NCI-H2196 treated with DMSO at 0.1 percent for 48 hours (cell line): ENCODE measurements at regions not wholly inside any gene's neighbourhood (a gene's known extent, or its start where the extent isn't known, plus 50 kb on each side); places are given as distances from the start of the nearest gene placed in this dataset.

Source experiments
- DNase-seq: peaks from one replicate; lab custom pipeline; 2025; ENCODE audit not compliant: unreplicated experiment; lab: John Stamatoyannopoulos, UW

- no peak for DNase-seq
Observed at GRCh38 chr14:104436047-104436591, 143.4 kb upstream of the C14orf180 start.

- DNase-seq = no peak
Observed at GRCh38 chr14:104436741-104437701, 142.5 kb upstream of the C14orf180 start.

DNA sequence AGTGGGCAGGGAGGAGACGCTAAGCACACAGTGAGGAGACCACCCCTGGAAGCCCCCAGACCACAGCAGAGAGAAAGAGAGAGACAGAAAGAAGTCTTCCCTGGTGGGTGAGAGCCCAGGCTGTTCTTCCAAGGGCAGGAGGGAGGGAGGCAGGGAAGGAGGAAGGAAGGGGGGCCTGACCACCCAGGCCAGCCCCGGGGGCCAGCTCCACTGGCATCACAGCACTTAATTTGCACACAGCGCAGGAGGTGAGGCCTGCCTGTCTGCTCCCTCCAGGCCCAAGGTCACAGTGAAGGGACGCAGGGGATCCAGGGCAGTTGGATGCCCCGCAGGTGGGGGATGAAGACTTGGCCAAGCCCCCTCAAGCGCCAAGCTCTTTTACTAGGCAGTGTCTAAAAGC, 141.9 kb upstream of the C14orf180 start:
- no peak for DNase-seq

DNA sequence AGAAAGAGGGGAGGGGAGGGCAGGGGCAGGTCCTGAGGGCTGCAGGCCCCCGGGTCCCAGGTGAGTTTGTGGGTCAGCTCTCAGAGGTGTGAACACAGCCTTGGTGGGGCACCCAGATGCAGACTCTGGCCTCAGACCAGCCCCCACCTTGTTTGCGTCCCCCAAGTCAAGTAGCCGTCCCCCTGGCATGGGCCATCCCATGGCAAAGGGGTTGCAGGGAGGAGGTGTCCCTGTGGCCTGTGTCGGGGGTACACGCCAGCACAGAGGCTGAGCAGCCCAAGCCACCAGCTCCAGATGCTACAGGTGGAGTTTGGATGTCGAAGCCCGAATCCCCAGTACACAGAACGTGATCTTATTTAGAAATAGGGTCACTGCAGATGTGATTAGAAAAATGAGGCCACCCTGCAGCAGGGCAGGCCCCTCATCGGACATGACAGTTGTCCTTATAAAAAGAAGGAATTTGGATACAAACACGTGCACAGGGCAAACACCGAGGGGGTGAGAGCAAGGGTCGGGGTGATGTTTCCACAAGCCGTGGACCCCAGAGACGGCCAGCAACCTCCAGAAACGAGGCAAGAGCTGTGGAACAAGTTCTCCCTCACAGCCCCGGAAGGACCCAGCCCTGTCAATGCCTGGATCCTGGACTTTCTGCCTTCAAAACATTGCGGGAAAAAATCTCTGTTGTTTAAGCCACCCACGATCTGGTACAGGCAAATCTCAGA, 141.2 kb upstream of the C14orf180 start:
- no peak for DNase-seq

GRCh38 chr14:104439625-104440024, 139.9 kb upstream of the C14orf180 start:
- no peak for DNase-seq

DNA sequence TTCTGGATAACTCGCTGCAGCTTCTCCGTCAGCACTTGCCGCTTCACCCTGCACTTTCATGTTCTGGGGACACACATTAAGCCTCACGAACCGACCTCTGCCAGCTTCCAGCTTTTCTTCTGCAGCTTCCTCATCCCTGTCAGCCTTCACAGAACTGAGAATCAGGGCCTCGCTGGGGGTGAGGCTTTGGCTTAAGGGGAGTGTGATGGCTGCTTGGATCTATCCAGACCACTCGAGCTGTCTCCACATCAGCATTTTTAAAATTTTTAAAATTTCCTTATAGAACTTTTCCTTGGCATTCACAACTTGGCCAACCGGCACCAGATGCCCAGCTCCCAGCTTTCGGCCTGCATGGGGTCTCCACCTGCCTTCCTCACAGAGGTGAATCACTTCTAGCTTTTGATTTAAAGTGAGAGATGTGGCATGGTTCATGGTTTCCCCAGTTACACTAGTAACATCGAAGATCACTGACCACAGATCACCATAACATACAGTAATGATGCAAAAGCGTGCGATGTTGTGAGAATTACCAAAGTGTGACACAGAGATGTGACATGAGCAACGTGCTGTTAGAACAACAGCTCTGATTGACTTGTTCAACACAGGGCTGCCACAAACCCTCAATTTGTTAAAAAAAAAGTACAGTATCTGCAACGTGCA, 139.1 kb upstream of the C14orf180 start:
- no peak for DNase-seq

DNA sequence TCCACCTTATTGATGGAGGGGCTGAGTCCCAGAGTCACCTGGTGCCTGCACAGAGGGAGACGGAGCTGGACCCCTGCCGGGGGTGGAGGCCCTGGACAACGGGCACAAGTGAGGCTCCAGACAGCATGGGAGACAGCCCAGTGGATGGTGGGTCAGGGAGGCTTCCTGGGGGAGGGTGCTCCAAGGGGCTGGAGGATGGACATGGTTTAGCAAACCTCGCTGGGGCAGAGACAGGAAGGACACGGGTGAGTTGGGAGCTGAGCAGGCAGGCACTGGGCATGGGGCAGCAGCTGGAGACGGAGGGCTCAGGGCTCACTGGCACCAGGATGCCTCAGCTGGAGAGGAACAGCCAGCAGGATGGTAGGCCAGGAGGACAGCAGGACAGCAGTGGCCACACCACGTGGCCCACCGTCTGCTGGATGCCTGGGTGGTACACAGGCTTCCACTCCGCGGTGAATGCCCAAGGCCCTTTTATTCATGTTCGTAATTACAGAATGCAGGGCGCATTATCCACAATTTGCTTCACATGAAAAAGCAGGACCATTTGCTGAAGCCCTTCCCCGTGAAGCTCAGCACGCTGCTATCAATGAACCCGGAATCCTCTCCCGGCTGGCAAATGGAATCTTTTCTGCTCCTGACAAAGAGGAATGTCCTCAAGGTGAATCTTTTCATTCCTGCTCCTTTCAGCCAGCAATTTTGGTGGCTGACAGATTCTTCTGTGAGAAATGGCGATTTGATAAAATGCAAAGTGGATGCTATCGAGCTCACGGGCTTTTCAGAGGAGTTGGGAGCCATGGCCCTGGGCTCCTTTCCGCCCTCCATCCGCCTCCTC, 138.1 kb upstream of the C14orf180 start:
- DNase-seq = no peak

- no peak for DNase-seq
Observed at GRCh38 chr14:104442107-104442551, 137.4 kb upstream of the C14orf180 start.

DNA sequence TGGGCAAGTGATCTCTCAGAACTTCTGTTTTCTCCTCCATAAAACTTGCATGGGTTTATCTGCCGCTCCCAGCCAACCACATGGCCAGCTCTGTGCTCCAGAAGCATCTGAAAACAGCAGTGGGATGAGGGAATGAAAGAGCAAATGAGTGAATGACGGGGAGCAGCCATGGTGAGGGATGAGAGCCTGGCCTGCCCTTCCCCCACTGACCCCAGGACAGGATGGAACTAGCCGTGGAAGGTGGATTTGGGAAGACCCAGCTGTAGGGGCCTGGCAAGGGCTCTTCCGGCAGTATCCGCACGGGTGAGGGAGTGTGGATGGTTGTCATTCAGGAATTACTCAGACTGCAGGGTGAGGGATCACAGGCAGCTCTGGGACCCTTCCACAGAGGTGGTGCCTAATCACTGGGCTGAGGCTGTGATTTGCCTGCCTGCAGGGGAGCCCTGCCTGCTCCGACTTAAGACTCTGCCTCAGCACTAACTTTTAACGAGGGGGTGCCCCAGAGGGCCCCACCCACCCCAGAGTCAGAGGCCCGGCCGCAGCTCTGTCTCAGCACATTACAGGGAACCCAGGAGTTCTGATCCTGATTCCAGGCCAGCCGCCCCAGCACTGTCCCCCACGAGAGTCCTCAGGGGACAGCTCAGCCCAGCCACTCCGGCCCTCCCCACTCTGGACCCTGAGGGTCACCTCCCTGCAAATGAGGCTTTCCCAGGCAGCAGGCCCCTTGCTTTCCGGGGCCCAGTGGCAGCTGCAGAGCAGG, 136.8 kb upstream of the C14orf180 start:
- DNase-seq = no peak

GRCh38 chr14:104443391-104444158, 136.0 kb upstream of the C14orf180 start:
- no peak for DNase-seq

DNA sequence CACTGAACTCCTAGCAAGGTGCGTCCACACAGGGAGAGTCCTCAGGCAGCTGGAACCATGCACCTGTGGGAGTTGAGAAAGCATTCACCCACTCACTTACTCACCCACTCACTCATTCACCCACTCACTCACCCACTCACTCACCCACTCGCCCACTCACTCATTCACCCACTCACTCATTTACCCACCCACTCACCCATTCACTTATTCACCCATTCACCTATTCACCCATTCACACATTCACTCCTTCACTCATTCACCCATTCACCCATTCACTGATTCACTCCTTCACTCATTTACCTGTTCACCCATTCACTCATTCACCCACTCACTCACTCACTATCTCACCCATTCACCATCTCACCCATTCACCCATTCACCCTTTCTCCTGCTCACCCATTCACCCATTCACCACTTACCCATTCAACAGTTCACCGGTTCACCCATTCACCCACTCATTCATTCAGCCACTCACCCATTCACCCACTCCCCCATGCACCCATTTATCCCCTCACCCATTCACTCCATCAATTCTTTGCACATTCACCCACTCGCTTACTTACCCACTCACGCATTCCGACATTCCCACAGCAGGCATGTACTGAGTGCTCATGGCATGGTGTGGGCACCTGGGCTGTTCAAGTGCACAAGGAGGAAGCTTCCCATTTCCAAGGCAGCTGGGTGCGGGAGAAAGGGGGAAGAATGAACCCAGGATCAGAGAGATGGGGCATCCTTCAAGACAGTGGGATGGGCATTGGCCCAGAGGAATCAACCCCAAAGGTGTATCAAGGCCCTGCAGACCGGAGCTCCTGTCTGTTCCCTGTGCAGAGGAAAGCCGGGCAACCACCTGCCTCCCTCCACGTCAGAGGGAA, 135.2 kb upstream of the C14orf180 start:
- no peak for DNase-seq

- DNase-seq = no peak
Observed at GRCh38 chr14:104445086-104445485, 134.5 kb upstream of the C14orf180 start.

GRCh38 chr14:104445832-104446381, 133.7 kb upstream of the C14orf180 start:
- no peak for DNase-seq

DNA sequence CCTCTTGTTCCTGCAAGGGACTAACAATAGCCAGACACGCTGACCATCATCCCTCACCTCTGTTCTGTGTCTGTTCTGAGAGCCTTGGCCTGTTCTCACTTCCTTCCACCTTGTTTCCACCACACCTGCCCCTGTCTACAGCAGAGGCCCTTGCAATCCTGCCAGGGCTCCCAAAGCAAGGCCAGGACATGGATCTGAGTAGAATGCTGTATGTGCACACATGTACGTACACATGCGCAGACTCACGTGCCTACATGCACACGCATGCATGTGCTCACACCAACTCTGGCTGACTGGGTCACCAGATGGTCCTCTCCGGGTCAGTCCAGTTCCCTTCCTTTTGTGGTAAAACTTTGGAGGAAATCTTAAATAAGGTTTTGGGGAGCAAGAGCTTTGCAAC, 133.0 kb upstream of the C14orf180 start:
- no peak for DNase-seq

GRCh38 chr14:104447750-104448149, 131.8 kb upstream of the C14orf180 start:
- DNase-seq = no peak

- DNase-seq = no peak
Observed at GRCh38 chr14:104448321-104448720, 131.2 kb upstream of the C14orf180 start.

GRCh38 chr14:104448721-104449120, 130.8 kb upstream of the C14orf180 start:
- no peak for DNase-seq
